Erythroblast (primary cell): ENCODE measurements at regions not wholly inside any gene's neighbourhood (a gene's known extent, or its start where the extent isn't known, plus 50 kb on each side); places are given as distances from the start of the nearest gene placed in this dataset.

ENCODE experiments used
- DNase-seq, 2 experiments: peaks; one replicate each; lab custom pipeline; 2025; lab: John Stamatoyannopoulos, UW
- GATA1 ChIP-seq: IDR thresholded peaks from 2 replicates; pipeline ENCODE4 v1.6.1; 2011; ENCODE audit warnings: low read depth, mild to moderate bottlenecking, control low read depth, low read length, moderate library complexity
- POLR2A ChIP-seq: IDR thresholded peaks from 2 replicates; pipeline ENCODE4 v1.6.1; 2011; ENCODE audit warnings: mild to moderate bottlenecking, low read length

DNA sequence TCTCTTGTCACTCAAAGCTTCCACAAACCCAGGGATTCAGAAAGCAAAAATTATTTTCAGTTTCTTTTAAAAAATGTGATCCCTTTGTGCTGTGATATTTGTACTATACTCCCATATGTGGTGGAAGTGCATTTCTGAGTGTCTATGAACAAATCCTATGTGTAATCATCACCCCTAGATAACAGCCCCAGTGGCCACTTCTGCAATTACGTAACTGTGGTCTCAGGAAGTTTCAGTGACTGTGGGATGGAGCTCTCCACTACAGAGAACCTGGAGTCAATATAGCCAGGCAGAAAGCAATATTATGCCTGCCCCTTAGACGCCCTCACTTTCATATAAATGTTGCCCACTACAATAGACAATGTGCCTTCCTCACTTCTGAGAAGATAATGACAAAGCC, 1101.7 kb upstream of the GHITM start:
- DNase-seq: no peak
- TF ChIP-seq POLR2A (no peak), GATA1 (no peak)

GRCh38 chr10:83038631-83039030, 1100.7 kb upstream of the GHITM start:
- no peak for DNase-seq
- no peak for TF ChIP-seq GATA1
- TF ChIP-seq POLR2A: no peak

DNA sequence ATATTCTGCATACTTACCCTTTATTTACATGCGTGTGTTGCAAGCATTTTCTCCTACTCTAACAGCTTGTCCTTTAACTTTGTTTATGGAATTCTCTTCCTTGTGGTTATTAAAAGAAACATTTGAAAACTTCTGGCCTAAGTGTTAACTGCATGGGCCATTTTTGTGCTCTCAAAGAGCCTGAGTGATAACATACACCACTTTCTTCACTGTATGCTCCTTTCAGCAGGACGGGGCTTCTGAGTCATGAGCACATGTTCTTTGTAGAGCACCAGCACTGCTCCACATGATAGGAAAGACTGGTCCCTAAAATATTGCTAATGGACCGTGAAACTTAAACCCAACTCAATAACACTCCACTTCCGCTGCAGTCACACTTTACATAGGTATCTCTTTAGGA, 1093.6 kb upstream of the GHITM start:
- DNase-seq: no peak
- TF ChIP-seq GATA1: no peak
- no peak for TF ChIP-seq POLR2A

DNA sequence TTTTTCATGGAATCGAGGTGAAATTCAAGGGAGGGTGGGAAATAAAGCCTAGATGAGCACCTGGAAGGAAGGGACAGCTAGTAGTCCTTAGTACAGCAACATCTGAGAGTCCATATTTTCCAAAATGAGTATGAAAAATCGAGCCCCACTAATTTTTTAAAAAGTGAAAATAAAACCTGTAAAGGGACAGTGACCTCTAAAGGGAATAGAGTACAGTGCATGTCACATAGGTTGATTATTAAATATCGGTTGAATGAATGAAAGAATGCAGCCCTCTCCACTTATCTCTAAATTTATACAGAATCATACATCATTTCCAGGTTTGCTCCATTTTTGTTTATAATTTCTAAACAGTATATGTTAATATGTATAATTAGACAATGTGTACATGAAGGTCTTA, 1088.5 kb upstream of the GHITM start:
- TF ChIP-seq POLR2A (no peak), GATA1 (no peak)
- no peak for DNase-seq

DNA sequence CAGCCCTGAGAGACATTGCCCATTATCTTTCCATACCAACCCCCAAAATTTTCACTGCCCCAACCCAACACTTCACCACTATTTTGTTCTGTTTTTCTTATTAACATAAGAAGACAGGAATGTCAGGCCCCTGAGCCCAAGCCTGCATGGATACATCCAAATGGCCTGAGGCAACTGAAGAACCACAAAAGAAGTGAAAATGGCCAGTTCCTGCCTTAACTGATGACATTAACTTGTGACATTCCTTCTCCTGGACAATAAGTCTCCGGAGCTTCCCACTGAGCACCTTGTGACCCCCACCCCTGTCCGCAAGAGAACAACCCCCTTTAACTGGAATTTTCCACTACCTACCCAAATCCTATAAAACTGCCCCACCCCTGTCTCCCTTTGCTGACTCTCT, 1076.4 kb upstream of the GHITM start:
- TF ChIP-seq GATA1 (no peak), POLR2A (no peak)

DNA sequence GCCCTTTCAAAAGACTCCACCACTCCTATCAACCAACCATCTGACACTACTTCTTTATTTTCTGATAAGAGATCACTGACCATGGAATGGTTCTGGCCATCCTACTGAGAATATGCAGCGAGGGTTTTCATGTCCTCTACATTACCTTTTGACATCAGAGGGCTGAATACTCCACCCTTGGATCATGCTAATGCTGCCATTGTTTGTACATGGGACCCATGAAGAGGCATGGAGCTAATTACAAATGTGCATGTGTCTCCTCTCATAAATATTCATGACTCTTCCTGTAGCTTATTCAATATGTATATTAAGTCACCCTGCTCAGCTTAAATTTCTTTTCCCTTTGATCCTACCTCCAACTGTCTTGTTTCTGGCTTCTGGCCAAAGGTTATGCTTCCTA, 1065.8 kb upstream of the GHITM start:
- DNase-seq: no peak
- TF ChIP-seq POLR2A (no peak), GATA1 (no peak)

More for the DNA sequence above, 1076.4 kb upstream of the GHITM start:
- no peak for DNase-seq

- DNase-seq: no peak
- no peak for TF ChIP-seq POLR2A
- TF ChIP-seq GATA1: no peak
Measured at GRCh38 chr10:83075016-83075814, 1064.1 kb upstream of the GHITM start.

DNA sequence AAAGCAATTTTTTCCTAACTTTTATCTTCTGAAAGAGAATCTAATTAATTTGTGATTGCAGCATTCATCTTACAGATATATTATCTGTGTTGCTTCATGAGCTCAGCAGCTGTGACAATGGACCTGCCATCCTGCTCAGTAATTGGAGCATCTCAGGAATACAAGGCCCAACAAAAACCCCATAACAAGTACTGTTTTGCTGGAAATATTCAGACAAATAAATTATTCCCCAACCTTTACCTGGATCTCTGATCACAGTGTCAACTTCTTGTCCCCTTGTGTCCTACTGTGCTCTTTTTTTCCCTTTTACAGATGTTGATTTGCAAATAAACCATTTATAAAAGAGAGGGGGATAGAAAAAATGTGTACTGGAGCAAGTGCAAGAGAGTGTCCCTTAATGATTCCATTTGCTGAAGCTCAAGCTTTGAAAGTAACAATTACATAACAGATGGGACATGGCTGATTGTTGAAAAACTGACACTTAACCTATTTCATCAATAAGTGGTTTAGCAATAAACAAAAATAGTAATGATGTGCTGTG, 1063.4 kb upstream of the GHITM start:
- no peak for DNase-seq
- no peak for TF ChIP-seq POLR2A
- TF ChIP-seq GATA1: no peak

- DNase-seq: no peak
- TF ChIP-seq POLR2A: no peak
- no peak for TF ChIP-seq GATA1
Measured at GRCh38 chr10:83076443-83076842, 1062.9 kb upstream of the GHITM start.

- TF ChIP-seq POLR2A: no peak
- no peak for TF ChIP-seq GATA1
- DNase-seq: no peak
Measured at GRCh38 chr10:83078160-83078559, 1061.1 kb upstream of the GHITM start.

DNA sequence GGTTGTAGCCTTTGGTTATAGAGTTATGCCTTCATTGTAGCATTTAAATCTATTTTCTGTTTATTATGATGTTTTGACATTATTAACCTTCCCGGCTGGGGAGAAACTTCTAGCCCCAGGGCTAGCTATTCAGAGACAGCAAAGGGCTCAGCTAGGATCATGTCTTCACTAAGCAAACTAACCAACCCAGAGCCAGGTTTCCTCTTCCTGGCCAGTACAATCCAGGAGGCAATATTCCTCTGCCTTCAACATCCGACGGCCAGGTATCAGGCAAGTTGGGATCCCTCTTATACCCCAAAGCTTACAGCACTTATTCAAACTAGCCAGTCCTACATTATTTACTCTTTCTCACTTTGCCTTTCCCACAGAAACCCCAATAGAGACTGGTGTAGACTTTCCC, 1060.7 kb upstream of the GHITM start:
- DNase-seq: no peak
- no peak for TF ChIP-seq POLR2A
- no peak for TF ChIP-seq GATA1

DNA sequence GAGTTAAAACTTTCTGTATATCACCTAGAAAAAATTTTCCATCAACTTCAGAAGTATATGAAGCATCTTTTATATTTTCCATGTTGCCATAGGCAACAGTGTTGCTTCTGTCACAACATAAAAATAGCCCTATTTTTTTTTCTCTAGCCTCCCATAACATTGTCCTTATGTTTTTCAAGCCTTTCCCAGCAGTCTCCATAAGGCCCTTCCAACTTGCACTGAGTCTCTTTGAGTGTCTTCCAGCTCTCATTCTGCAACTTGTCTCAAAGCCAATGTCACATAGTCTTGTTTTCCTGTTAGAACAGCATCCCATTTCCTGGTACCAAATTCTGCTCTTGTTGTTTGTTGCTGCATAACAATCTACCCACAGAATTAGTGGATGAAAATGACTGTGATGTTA, 1055.5 kb upstream of the GHITM start:
- no peak for DNase-seq

DNA sequence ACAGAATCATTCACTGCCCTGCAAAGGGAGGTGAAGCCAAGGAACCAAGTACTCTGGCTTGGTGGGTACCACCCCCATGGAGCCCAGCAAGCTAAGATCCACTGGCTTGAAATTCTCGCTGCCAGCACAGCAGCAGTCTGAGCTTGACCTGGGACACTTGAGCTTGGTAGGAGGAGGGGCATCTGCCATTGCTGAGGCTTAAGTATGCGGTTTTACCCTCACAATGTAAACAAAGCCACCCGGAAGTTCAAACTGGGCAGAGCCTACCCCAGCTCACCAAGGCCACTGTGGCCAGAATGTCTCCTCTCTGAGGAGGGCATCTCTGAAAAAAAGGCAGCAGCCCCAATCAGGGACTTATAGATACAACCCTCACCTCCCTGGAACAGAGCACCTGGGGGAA, 1050.0 kb upstream of the GHITM start:
- no peak for DNase-seq
- TF ChIP-seq POLR2A (no peak), GATA1 (no peak)

More for the DNA sequence above, 1055.5 kb upstream of the GHITM start:
- TF ChIP-seq GATA1 (no peak), POLR2A (no peak)

GRCh38 chr10:83104616-83105015, 1034.7 kb upstream of the GHITM start:
- TF ChIP-seq GATA1 (no peak), POLR2A (no peak)
- DNase-seq: no peak
